Lower leg skin (tissue), 3 donors: ENCODE measurements at regions not wholly inside any gene's neighbourhood (a gene's known extent, or its start where the extent isn't known, plus 50 kb on each side); places are given as distances from the start of the nearest gene placed in this dataset.

Source experiments
- POLR2A ChIP-seq, 2 donors: fragments of 450-650 bp; IDR thresholded peaks; one replicate each; pipeline ENCODE4 v1.6.1; 2016 to 2017; ENCODE audit warnings: antibody characterized with exemption in 2 of 2, mild to moderate bottlenecking in 1 of 2, moderate library complexity in 1 of 2
- TF ChIP-seq, protein P1 (sequence below), 3 donors: fragments of 450-650 bp; IDR thresholded peaks; one replicate each; pipeline ENCODE4 v1.5.1; 2016; ENCODE audit warnings: antibody characterized with exemption in 3 of 3, mild to moderate bottlenecking in 3 of 3, moderate library complexity in 2 of 3

- TF ChIP-seq, protein P1, sequence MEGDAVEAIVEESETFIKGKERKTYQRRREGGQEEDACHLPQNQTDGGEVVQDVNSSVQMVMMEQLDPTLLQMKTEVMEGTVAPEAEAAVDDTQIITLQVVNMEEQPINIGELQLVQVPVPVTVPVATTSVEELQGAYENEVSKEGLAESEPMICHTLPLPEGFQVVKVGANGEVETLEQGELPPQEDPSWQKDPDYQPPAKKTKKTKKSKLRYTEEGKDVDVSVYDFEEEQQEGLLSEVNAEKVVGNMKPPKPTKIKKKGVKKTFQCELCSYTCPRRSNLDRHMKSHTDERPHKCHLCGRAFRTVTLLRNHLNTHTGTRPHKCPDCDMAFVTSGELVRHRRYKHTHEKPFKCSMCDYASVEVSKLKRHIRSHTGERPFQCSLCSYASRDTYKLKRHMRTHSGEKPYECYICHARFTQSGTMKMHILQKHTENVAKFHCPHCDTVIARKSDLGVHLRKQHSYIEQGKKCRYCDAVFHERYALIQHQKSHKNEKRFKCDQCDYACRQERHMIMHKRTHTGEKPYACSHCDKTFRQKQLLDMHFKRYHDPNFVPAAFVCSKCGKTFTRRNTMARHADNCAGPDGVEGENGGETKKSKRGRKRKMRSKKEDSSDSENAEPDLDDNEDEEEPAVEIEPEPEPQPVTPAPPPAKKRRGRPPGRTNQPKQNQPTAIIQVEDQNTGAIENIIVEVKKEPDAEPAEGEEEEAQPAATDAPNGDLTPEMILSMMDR (IDR thresholded peaks at IDR 0.05) = no peak
- TF ChIP-seq POLR2A (IDR thresholded peaks at IDR 0.05) = no peak
These were observed 100.1 kb downstream of the CPN2 start for GRCh38 chr3:194251007-194251406.
